ENCODE measurements at regions not wholly inside any gene's neighbourhood (a gene's known extent, or its start where the extent isn't known, plus 50 kb on each side); places are given as distances from the start of the nearest gene placed in this dataset.
A peak's percentile ranks its signal among the peaks of the same experiment; 100 is the strongest.
"Not testable (repeated sequence)": the region's sequence is repeated elsewhere in the genome, so short reads cannot be mapped to it uniquely, and the experiment has no call there.

- no peak for DNase-seq
These were observed 614.5 kb downstream of the CBLN4 start for GRCh38 chr20:55390791-55391190.

GRCh38 chr20:55386686-55387085, 618.6 kb downstream of the CBLN4 start:
- no peak for DNase-seq

DNA sequence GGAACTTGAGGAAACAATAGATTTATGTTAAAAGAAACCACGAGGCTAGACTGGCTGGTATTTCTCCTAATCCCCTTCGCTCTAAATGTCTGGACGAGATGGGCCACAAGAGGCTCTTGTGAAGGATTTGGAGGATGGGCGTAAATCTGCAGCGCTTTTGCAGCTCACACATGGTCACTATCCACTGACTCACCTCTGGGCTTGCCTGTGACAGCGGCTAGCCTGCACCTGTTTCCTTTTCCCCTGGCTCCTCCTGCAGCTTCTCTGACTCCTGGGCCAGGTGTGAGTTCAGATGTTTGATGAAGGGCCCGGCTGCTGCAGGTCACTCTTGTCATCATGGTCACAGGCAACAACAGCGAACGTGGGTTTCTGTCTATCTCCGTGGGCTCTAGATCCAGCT, 629.4 kb downstream of the CBLN4 start:
- DNase-seq = no peak

DNA sequence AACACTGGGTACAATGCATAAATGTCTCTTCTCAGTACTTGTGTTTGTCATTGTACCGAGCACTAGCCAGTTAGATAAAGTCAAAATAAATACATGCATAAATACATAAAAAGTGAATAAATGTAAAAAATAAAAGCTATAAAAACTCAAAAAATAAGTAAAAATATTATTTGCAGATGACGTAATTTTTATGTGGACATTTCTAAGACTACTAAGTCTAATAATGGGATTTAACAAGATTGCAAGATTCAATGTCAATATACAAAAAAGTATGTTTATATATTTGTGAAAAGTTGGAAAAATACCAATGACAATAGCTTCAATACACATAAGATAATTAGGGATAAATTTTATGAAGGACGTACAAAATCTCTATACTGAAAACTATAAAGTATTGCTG, 639.6 kb downstream of the CBLN4 start:
- DNase-seq = no peak

GRCh38 chr20:55360895-55361294, 644.4 kb downstream of the CBLN4 start:
- no peak for DNase-seq

DNA sequence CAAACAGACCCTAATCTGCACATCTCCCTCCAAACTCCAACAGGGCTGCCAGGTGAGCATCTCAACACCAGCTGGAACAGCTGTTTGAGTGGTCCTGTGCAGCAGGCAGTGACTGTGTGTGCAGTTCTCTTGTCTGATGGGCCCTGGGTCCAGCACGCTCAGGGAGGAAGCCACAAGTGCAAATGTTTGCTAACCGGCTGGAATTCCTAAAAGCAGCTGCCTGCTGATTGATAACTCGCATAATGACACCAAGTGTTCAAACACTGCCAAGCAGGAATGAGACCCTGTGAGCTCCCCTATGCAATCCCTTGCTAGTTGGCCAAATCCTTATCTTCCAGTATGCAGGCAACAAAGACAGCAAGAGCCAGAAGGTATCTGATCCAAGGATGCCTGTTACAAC, 650.6 kb downstream of the CBLN4 start:
- peak; percentile 40 for DNase-seq

GRCh38 chr20:55353206-55353605, 652.1 kb downstream of the CBLN4 start:
- DNase-seq = no peak

GRCh38 chr20:55348223-55348622, 657.1 kb downstream of the CBLN4 start:
- DNase-seq = no peak

DNA sequence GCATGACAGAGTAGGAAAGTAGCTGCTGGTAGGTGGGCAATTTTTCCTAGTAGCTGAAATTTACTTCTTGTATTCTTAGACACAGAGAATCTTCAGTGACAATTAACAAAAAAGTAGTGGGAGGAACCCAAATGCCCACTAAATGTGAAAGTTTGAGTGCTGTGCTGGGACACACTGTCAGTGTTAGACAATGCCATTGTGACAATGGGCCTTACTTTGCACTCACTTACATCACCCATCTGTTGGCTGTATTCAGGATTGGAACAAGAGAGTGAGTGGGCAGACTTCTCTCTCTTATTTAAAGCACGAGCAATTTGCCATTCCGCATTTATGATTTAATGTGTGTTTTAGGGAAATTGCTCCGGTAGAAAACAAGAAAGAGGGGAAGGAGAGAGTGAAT, 662.5 kb downstream of the CBLN4 start:
- no peak for DNase-seq

DNA sequence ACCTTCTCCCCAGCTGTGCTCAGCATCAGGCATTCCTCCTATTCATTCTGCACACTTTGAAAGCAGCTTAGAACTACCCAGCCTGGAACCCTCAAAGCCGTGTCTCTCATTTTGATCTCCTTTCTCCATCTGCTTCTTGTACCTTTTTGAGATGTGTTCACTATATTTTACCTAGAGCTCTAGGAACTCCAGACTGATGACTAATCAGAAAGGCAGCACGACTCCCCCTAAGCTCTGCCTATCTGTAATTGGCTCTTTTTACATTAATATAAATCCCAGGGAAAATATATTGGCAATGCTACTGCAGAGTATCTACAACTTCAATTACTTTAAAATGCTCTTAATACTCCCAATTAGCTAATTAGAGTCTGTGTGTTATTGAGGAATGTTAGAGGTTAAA, 671.5 kb downstream of the CBLN4 start:
- DNase-seq = no peak

GRCh38 chr20:55329108-55329507, 676.2 kb downstream of the CBLN4 start:
- no peak for DNase-seq

DNA sequence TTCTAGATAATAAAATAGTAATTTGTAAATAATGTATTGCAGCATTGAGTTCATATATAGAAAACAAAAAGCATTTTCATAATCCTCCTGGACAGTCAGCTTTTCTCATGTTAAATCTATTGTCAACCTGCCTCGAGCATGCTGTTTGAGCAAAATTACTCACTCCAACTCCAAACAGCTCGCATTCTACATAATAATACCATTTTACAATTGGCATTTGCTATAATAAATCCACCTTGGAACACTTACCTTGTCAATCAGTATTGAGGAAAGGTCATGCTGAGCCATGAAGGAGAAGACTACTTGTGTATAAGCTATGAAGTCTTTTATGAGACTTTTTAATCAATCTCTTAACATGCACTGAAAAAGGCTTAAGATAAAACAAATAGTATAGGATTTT, 682.6 kb downstream of the CBLN4 start:
- no peak for DNase-seq

- no peak for DNase-seq
These were observed 688.6 kb downstream of the CBLN4 start for GRCh38 chr20:55316753-55317152.

DNA sequence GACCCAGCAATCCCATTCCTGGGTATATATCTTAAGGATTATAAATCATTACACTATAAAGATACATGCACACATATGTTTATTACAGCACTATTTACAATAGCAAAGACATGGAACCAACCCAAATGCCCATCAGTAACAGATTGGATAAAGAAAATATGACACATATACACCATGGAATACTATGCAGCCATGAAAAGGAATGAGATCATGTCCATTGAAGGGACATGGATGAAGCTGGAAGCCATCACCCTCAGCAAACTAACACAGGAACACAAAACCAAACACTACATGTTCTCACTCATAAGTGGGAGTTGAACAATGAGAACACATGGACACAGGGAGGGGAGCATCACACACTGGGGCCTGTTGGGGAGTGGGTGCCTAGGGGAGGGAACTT, 694.5 kb downstream of the CBLN4 start:
- DNase-seq = not testable (repeated sequence)

GRCh38 chr20:55291261-55291660, 714.1 kb downstream of the CBLN4 start:
- DNase-seq = no peak

GRCh38 chr20:55283889-55284288, 721.4 kb downstream of the CBLN4 start:
- DNase-seq = no peak

GRCh38 chr20:55273149-55273548, 732.2 kb downstream of the CBLN4 start:
- DNase-seq = no peak

DNA sequence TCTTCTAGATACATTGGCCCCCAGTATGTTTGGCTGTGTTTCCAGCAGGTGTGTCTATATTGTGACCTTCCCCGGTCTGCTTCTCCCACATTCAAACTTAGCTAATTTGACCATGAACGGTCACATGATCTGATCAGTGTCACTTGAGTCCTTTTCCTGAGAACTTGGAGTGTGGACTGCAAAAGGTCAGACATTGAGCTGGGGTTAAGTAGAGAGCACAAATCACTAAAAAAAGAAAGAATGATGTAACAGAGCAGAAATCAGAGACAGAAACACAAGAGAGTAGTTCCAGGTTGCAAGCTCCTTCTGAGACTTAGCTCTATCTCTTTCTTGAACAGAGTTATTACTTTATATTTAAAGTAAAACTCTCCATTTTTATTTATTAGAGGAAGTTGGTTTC, 733.9 kb downstream of the CBLN4 start:
- no peak for DNase-seq

GRCh38 chr20:55269913-55270312, 735.4 kb downstream of the CBLN4 start:
- DNase-seq = no peak

DNA sequence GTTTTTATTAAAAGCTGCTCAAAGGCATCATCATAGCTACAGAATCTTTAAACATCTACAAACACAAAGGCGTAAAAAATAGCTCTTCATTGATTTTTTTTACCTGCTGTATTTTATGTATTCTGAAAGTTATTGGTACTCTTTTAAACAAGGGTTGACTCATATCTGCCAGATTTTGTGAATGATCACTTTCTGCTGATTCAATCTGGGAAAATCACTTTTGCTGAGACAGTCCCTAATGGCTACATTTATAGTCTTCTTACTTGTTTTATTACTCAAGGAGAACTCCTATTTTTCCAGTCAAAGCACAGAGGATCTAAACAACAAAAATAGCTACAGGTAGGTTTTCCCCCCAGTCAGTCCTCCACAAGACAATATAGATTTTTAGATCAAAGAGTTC, 739.0 kb downstream of the CBLN4 start:
- DNase-seq = no peak

DNA sequence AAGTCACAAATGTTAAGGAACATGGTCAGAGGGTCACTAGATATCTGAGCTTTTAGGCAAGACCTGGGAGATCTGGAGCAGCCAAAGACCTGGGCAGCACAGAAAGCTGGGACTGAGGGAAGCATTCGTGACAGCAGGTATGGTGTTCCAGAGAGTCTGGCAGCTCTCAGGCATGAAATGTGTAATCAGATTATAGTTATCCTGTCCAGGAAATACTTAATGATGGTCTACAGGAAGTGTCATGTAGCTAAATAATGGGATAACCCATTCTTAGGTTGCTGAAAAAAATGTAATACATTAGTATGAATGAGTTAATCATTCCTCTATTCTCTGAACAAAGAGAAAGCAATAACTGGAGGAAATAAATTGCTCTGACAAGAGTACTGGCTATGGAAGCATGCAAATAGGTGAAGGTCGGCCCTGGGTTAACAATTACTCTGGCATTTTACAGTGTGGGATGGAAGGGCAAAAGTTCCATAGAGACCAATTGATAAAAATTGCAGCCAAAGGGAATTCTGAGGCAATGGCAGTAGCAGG, 740.5 kb downstream of the CBLN4 start:
- no peak for DNase-seq

- no peak for DNase-seq
These were observed 746.8 kb downstream of the CBLN4 start for GRCh38 chr20:55258559-55258958.

DNA sequence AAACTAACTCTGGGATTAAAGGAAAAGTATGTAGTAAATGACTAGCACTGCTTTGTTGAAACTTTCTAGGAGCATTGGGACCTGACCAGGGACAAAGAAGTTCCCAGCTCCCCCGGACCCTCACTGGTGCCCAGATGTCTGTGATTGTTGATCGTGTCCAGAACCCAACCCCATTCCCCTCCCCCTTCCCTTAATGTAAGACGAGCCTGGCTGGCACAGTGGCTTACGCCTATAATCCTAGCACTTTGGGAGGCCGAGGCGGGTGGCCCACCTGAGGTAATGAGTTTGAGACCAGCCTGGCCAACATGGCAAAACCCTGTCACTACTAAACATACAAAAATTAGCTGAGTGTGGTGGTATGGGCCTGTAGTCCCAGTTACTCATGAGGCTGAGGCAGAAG, 750.3 kb downstream of the CBLN4 start:
- DNase-seq = no peak

DNA sequence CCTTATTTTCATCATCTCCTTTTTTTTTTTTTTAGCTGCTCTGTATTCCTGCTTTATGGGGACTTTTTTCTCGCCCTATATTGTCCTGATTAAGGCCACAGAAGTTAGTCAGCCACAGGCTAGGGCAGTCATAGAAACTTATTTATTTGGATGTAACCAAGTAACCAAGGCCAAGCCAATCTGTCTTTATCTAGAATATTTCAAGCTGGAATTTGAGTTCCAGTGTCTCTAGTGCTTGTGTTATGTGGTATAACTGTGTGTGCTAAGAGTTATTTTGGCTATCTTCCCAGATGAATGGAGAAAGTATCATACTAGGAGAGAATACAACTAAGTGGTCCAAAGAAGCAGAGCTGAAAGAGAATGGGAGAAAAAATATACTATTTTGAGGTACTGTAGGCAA, 751.5 kb downstream of the CBLN4 start:
- no peak for DNase-seq

DNA sequence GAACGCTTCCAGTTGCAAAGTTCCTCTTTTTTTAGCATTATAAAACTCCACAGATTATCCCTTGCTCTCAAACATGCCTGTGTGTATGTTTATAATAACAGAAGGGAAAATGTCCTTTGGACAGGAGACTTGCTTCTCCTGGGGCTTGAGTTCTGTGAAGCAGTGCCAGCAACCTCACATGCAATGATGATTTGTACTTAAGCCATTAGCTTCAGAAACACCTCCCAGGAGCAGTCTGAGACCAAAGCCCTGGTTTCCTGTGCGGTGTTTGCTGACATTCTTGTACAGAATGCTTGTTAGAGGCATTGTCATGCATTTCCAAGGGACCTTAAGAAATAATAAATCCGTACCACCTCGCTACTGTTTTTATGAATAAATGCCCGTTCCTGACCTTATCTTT, 752.8 kb downstream of the CBLN4 start:
- no peak for DNase-seq

DNA sequence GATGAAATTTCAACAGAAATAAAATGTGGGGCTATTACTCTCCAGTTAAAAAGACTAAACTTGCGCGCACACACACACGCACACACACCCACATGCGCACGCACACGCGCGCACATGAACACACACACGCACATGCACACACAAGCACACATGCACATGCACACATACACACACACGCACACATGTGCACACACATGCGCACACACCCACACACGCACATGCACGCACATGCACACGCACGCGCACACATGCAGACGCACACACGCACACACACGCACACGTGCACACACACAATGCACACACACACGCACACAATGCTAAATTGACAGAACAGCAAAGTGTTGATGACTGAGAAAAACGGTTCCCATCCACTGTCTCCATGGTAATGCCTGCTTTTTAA, 754.1 kb downstream of the CBLN4 start:
- DNase-seq = no peak
